Ammon's horn (tissue), 1 donor: ENCODE measurements at regions not wholly inside any gene's neighbourhood (a gene's known extent, or its start where the extent isn't known, plus 50 kb on each side); places are given as distances from the start of the nearest gene placed in this dataset.
"Not testable (repeated sequence)": the region's sequence is repeated elsewhere in the genome, so short reads cannot be mapped to it uniquely, and the experiment has no call there.

ENCODE experiments used
- DNase-seq: peaks from one replicate; pipeline ENCODE4 v3.0.0-alpha.2; 2016; ENCODE audit warnings: low spot score

- DNase-seq: not testable (repeated sequence)
Measured at GRCh38 chr4:134622626-134623575, 421.3 kb upstream of the PABPC4L start.

GRCh38 chr4:134622199-134622598 lies 420.6 kb upstream of the PABPC4L start:
- DNase-seq: no peak

- not testable (repeated sequence) for DNase-seq
Measured at GRCh38 chr4:134621715-134622114, 420.1 kb upstream of the PABPC4L start.

- no peak for DNase-seq
Measured at GRCh38 chr4:134610956-134611355, 409.4 kb upstream of the PABPC4L start.

- DNase-seq: no peak
Measured at GRCh38 chr4:134610172-134610571, 408.6 kb upstream of the PABPC4L start.

- no peak for DNase-seq
Measured at GRCh38 chr4:134601706-134602105, 400.1 kb upstream of the PABPC4L start.

- DNase-seq: no peak
Measured at GRCh38 chr4:134591326-134591725, 389.7 kb upstream of the PABPC4L start.

GRCh38 chr4:134585972-134586371 lies 384.4 kb upstream of the PABPC4L start:
- no peak for DNase-seq

GRCh38 chr4:134567461-134567860 lies 365.9 kb upstream of the PABPC4L start:
- DNase-seq: no peak

GRCh38 chr4:134560728-134561127 lies 359.1 kb upstream of the PABPC4L start:
- no peak for DNase-seq

- DNase-seq: no peak
Measured at GRCh38 chr4:134552063-134552462, 350.5 kb upstream of the PABPC4L start.

- DNase-seq: no peak
Measured at GRCh38 chr4:134551348-134551747, 349.8 kb upstream of the PABPC4L start.

GRCh38 chr4:134548052-134548628 lies 346.6 kb upstream of the PABPC4L start:
- no peak for DNase-seq

- no peak for DNase-seq
Measured at GRCh38 chr4:134546279-134546678, 344.7 kb upstream of the PABPC4L start.

GRCh38 chr4:134544303-134544770 lies 342.7 kb upstream of the PABPC4L start:
- DNase-seq: no peak

- DNase-seq: no peak
Measured at GRCh38 chr4:134540588-134540987, 339.0 kb upstream of the PABPC4L start.

- no peak for DNase-seq
Measured at GRCh38 chr4:134539729-134540231, 338.2 kb upstream of the PABPC4L start.

- no peak for DNase-seq
Measured at GRCh38 chr4:134537701-134538100, 336.1 kb upstream of the PABPC4L start.

- DNase-seq: no peak
Measured at GRCh38 chr4:134533068-134533467, 331.5 kb upstream of the PABPC4L start.

- DNase-seq: no peak
Measured at GRCh38 chr4:134531013-134531412, 329.4 kb upstream of the PABPC4L start.

GRCh38 chr4:134529629-134530028 lies 328.0 kb upstream of the PABPC4L start:
- no peak for DNase-seq

GRCh38 chr4:134518574-134519217 lies 317.1 kb upstream of the PABPC4L start:
- no peak for DNase-seq

GRCh38 chr4:134510544-134510943 lies 309.0 kb upstream of the PABPC4L start:
- DNase-seq: no peak
